IPS-15b (cell line): ENCODE measurements at regions not wholly inside any gene's neighbourhood (a gene's known extent, or its start where the extent isn't known, plus 50 kb on each side); places are given as distances from the start of the nearest gene placed in this dataset.

Source experiments
- H3K27me3 ChIP-seq: one replicate; pipeline ENCODE4 v1.6.1; 2013; ENCODE audit warnings: low read length; ENCODE audit not compliant: control insufficient read depth, insufficient read depth
- H3K36me3 ChIP-seq: one replicate; pipeline ENCODE4 v1.6.1; 2013; ENCODE audit warnings: low read length; ENCODE audit not compliant: control insufficient read depth, insufficient read depth
- H3K4me1 ChIP-seq: one replicate; pipeline ENCODE4 v1.6.1; 2013; ENCODE audit warnings: mild to moderate bottlenecking, low read length; ENCODE audit not compliant: control insufficient read depth, insufficient read depth
- H3K4me3 ChIP-seq: one replicate; pipeline ENCODE4 v1.5.1; 2013; ENCODE audit warnings: low read depth, low read length
- H3K9ac ChIP-seq: one replicate; pipeline ENCODE4 v1.6.1; 2013; ENCODE audit warnings: low read depth, mild to moderate bottlenecking, low read length
- H3K9me3 ChIP-seq: one replicate; pipeline ENCODE4 v1.6.1; 2013; ENCODE audit warnings: mild to moderate bottlenecking, low read length; ENCODE audit not compliant: control insufficient read depth, insufficient read depth

DNA sequence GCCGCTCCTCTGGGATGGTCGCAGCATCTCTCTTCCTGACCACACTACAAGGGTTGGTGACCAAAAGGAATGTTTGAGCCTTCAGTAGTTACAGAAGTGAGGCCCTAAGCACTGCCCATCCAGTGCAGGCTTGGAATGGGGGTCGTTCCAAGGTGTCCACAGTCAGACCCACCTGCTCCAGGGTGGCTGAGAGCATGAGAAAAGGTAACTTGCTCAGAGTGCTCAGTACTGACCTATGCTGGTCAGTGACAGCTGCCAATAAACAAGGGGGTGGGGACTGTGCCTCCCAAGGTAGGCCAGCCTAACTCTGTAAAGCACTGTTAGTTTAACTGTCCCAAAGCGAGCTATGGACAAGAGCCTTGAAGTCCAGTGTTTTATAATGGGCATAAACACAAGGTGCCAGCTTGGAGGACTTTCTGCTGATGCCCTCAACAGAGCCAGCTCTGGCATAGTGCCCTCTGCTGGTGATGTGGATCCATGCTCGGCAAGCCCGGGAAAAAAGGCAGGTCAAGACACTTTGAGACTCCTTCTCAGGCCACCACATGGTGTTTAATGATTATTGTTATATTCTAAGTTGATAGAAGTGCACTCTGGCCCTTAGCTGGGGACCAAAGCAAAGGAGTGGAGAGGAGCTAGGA is 78.1 kb upstream of the DNAH14 start:
- no peaks in the 10 kb centered on the region for H3K9me3 ChIP-seq
- no peaks in the 10 kb centered on the region for H3K4me1 ChIP-seq
- H3K36me3 ChIP-seq = no peaks in the 10 kb centered on the region
- no peak overlapping the region for H3K4me3 ChIP-seq
- no peak overlapping the region for H3K9ac ChIP-seq
- H3K27me3 ChIP-seq = no peaks in the 10 kb centered on the region

GRCh38 chr1:224851848-224852261 is 77.6 kb upstream of the DNAH14 start:
- no peak overlapping the region for H3K4me3 ChIP-seq
- no peaks in the 10 kb centered on the region for H3K27me3 ChIP-seq

GRCh38 chr1:224852901-224853568 is 76.4 kb upstream of the DNAH14 start:
- no peak overlapping the region for H3K9ac ChIP-seq
- H3K4me3 ChIP-seq = no peak overlapping the region
- H3K27me3 ChIP-seq = no peaks in the 10 kb centered on the region
- no peaks in the 10 kb centered on the region for H3K36me3 ChIP-seq
- no peaks in the 10 kb centered on the region for H3K4me1 ChIP-seq
- H3K9me3 ChIP-seq = no peaks in the 10 kb centered on the region

More at GRCh38 chr1:224851848-224852261, 77.6 kb upstream of the DNAH14 start:
- H3K4me1 ChIP-seq = no peaks in the 10 kb centered on the region
- H3K9ac ChIP-seq = no peak overlapping the region
- no peaks in the 10 kb centered on the region for H3K9me3 ChIP-seq
- H3K36me3 ChIP-seq = no peaks in the 10 kb centered on the region

- Histone ChIP-seq H3K36me3 (no peaks in the 10 kb centered on the region), H3K27me3 (no peaks in the 10 kb centered on the region), H3K4me1 (no peaks in the 10 kb centered on the region), H3K9me3 (no peaks in the 10 kb centered on the region), H3K4me3 (no peak overlapping the region), H3K9ac (no peak overlapping the region)
Observed at GRCh38 chr1:224856973-224857372, 72.5 kb upstream of the DNAH14 start.

- Histone ChIP-seq H3K9ac (no peak overlapping the region), H3K36me3 (no peaks in the 10 kb centered on the region), H3K4me1 (no peaks in the 10 kb centered on the region), H3K27me3 (no peaks in the 10 kb centered on the region), H3K4me3 (no peak overlapping the region), H3K9me3 (no peaks in the 10 kb centered on the region)
Observed at GRCh38 chr1:224859651-224860050, 69.8 kb upstream of the DNAH14 start.

- Histone ChIP-seq H3K9ac (no peak overlapping the region), H3K27me3 (no peaks in the 10 kb centered on the region), H3K4me1 (no peaks in the 10 kb centered on the region), H3K36me3 (no peaks in the 10 kb centered on the region), H3K9me3 (no peaks in the 10 kb centered on the region), H3K4me3 (no peak overlapping the region)
Observed at GRCh38 chr1:224860488-224861338, 68.8 kb upstream of the DNAH14 start.

GRCh38 chr1:224861339-224861716 is 68.1 kb upstream of the DNAH14 start:
- Histone ChIP-seq H3K36me3 (no peaks in the 10 kb centered on the region), H3K9me3 (no peaks in the 10 kb centered on the region), H3K4me3 (no peak overlapping the region), H3K9ac (no peak overlapping the region), H3K4me1 (no peaks in the 10 kb centered on the region), H3K27me3 (no peaks in the 10 kb centered on the region)

DNA sequence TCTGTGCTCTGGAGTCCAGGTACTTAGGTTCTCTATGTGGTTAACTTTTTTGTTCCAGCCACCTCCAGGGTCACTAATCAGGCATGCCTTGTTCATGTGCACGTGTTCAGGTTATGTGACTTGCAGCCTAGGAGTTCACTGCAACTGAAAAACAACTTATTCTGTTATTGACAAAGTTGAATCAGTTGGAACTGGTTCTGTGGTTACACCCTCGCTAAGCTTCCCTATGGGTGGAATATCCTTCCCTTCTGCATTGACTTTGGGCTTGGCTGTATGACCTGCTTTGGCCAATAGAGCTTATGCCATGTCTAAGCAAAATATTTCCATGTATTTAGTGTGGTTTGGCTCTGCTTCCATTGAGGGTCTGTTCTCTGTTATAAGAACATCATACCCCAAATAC is 66.0 kb upstream of the DNAH14 start:
- Histone ChIP-seq H3K27me3 (no peaks in the 10 kb centered on the region), H3K9ac (no peak overlapping the region), H3K9me3 (no peaks in the 10 kb centered on the region), H3K4me1 (no peaks in the 10 kb centered on the region), H3K4me3 (no peak overlapping the region), H3K36me3 (no peaks in the 10 kb centered on the region)

GRCh38 chr1:224864006-224864405 is 65.5 kb upstream of the DNAH14 start:
- Histone ChIP-seq H3K36me3 (no peaks in the 10 kb centered on the region), H3K9ac (no peak overlapping the region), H3K27me3 (no peaks in the 10 kb centered on the region), H3K4me1 (no peaks in the 10 kb centered on the region), H3K9me3 (no peaks in the 10 kb centered on the region), H3K4me3 (no peak overlapping the region)

GRCh38 chr1:224865510-224865909 is 64.0 kb upstream of the DNAH14 start:
- no peak overlapping the region for H3K4me3 ChIP-seq
- H3K9ac ChIP-seq = no peak overlapping the region
- H3K4me1 ChIP-seq = no peaks in the 10 kb centered on the region
- H3K36me3 ChIP-seq = no peaks in the 10 kb centered on the region
- H3K9me3 ChIP-seq = no peaks in the 10 kb centered on the region
- H3K27me3 ChIP-seq = no peaks in the 10 kb centered on the region

GRCh38 chr1:224866940-224867339 is 62.5 kb upstream of the DNAH14 start:
- Histone ChIP-seq H3K27me3 (no peaks in the 10 kb centered on the region), H3K4me1 (no peaks in the 10 kb centered on the region), H3K4me3 (no peak overlapping the region), H3K9ac (no peak overlapping the region), H3K9me3 (no peaks in the 10 kb centered on the region), H3K36me3 (no peaks in the 10 kb centered on the region)

GRCh38 chr1:224867715-224868114 is 61.8 kb upstream of the DNAH14 start:
- no peaks in the 10 kb centered on the region for H3K27me3 ChIP-seq
- H3K36me3 ChIP-seq = no peaks in the 10 kb centered on the region
- no peaks in the 10 kb centered on the region for H3K4me1 ChIP-seq
- no peak overlapping the region for H3K9ac ChIP-seq
- H3K4me3 ChIP-seq = no peak overlapping the region
- H3K9me3 ChIP-seq = no peaks in the 10 kb centered on the region
